GM19193 (cell line): ENCODE measurements at regions not wholly inside any gene's neighbourhood (a gene's known extent, or its start where the extent isn't known, plus 50 kb on each side); places are given as distances from the start of the nearest gene placed in this dataset.

Experiments
- POLR2A ChIP-seq: IDR thresholded peaks from 4 replicates; pipeline ENCODE4 v1.6.1; 2011; ENCODE audit not compliant: insufficient read depth, insufficient read length; ENCODE audit errors: extremely low read depth

DNA sequence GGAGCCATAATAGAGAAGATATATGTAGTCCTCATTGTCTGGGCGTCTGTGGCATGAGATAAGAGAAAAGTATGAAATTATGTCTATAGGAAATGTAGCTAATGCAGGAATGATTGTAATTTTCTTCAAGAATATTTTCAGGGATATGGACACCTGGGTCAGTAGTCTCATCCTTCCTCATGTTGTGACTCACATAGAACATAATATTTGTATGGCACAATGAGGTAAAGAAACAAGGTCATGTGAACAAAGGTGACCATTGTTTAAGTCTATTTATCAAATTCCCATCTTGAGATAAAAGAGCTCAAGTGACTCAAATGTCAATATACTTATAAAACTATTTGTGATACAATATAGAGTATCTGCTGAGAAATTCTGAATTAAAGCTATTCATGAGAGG is 345.5 kb upstream of the ROBO1 start:
- TF ChIP-seq POLR2A: no peak

GRCh38 chr3:80099559-80100066 is 331.8 kb upstream of the ROBO1 start:
- TF ChIP-seq POLR2A: no peak

DNA sequence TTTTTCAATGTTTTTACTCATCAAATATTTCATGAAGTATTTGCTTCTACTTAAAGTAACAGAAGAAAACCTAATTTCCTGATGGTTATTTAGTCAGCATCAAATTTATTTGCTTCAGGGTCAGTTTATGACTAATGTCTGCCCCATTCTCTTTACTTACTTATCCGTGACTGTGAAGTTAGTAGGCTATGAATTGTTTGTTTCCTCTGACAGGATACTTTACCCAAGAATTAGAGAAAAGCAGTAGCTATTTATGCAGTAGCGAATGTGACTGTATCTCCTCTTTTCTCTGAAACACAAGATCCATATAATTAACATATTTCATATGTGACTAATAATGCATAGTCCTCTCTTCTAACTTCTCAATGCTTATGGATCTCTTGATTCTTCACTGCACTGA is 329.9 kb upstream of the ROBO1 start:
- no peak for TF ChIP-seq POLR2A

DNA sequence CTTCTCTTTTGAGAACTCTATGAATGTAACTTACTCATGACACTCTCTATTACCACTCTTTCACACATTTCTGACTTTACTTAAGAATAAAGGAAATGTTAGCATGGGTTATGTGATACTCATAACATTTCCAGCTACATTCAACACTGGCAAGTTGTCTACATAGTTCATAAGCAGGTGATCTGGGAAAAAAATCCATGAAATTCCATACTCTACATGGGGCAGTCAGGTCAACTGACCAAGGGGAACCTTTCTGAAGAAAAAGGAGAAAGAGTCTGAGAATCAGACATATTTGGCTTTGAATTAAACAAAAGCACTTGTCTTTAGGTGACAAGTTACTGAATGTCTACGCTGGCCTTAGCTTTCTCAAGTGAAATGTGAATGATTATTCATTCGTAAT is 329.1 kb upstream of the ROBO1 start:
- no peak for TF ChIP-seq POLR2A

GRCh38 chr3:80094589-80094988 is 326.8 kb upstream of the ROBO1 start:
- TF ChIP-seq POLR2A: no peak

GRCh38 chr3:80087767-80088166 is 320.0 kb upstream of the ROBO1 start:
- TF ChIP-seq POLR2A: no peak

DNA sequence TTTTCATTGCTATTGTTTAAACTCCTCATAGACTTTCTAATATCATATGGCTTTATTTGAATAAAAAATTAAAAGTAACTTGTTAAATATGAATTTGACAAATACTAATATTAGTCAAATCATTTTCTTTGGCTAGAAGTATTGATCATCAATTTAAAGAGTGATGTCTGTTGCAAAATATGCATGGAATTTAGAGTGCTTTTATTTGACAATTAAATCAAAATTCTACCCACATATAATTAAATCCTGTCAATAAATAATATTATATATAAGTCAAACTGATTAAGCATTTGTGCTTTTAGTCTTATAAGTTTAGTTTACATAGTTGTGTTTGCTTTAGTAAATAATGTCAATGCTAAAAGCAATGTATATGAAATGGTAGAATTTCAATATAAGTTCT is 318.6 kb upstream of the ROBO1 start:
- TF ChIP-seq POLR2A: no peak

DNA sequence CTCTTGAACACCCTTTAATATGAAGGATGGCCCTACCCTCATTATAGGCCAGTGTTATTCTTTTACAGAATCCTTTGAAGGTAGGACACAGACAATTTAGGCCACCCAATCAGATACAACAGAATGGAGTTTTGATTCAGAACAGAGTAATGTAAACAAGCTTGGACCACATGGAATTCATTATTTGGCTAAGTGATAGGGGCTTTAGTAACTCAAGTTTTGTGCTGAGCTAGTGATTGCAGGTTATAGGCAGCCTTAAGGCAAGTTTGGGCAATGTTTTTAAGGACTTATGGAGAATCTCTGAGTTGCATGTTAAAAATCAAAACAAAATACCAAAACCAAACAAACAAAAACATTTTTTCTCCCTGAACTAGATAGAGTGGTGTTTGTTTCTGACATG is 312.1 kb upstream of the ROBO1 start:
- no peak for TF ChIP-seq POLR2A

GRCh38 chr3:80068459-80068858 is 300.7 kb upstream of the ROBO1 start:
- no peak for TF ChIP-seq POLR2A

DNA sequence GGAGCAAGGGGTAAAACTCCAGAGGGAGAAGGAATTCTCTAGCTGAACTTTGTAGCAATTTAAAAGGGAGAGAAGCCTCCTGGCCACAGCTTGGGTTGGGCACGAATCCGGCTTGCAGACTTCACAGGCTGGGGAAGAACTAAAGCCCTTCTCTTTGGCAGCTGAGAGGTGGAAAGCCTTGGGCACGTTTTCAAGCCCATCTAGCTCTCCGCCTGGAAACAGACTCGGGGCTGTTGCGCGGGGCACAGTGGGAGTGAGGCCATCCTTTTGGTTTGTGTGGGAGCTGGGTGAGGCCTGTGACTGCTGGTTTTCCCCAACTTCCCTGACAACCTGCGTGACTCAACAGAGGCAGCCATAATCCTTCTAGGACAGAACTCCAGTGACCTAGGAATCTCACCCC is 295.7 kb upstream of the ROBO1 start:
- no peak for TF ChIP-seq POLR2A

- TF ChIP-seq POLR2A: no peak
These were observed 292.9 kb upstream of the ROBO1 start for GRCh38 chr3:80060664-80061063.

- TF ChIP-seq POLR2A: no peak
These were observed 287.5 kb upstream of the ROBO1 start for GRCh38 chr3:80055306-80055705.

DNA sequence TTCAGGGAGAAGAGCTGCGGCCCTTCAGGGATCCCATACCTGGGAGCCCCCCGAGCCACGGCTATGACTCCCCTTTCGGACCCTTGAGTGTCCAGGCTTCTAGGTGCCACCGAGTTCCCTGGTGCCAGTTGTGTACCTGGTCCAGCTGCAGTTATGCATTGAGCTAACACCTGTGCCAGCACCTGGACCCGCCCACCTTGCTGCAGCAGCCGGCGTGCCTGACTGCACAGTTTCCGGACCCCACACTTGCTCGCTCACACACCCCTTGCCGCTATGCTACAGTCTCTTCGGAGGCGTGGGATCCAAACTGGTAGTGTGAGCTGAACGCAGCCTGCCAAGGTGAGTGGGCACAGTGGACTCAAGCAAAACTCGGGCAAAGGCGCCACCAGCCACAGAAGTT is 284.5 kb upstream of the ROBO1 start:
- no peak for TF ChIP-seq POLR2A

DNA sequence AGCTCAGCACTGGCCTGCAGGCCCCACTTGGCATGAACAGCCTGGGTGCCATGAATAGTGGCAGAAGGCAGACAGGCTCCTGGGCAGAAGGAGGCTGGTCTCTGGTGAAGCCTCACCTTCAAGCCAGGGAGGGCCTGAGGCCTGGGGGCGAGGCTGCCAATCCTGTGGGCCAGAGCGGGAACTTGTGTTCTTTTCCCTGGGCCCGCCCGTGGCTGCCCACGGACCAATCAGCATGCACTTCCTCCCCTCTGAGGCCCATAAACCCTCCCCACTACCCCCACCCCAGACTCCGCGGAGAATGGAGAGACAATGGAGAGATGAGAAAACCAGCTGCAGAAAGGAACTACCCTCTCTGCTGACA is 283.8 kb upstream of the ROBO1 start:
- TF ChIP-seq POLR2A: no peak

DNA sequence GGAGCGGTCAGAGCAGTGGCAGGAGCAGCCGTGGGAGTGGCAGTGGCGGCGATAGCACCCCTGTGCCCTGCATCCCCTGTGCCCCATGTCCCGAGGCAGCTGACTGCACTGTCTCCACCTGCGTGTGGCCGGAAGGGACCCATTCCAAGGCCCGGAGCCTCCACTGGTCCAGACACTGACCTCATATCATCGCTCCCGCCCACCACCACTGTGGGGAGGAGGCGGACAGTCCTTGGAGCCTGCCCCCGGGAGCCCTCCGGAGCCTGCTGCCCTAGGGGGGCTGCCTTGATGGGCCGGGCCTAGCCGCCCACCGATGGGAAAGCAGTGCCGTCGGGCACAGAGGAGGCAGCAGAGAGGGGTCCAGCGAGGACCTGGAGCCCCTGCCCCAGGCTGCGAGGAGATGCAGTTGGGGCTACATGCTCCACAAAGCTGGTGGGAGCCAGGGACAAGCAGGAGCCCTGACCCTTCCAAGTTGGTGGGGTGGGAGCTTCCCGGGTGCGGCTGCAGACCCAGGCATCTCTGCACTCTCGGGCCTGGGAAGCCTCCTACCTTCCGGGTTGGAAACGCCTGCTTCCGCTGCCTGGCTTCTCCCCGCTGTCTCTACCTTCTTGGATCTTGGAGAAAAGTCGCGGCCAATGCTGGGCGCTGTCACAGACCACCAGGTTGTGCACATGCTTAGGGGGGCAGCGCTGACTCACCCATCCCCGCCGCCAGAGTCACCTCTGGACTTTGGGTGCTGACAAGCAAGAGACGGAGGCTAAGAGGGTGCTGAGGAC is 283.2 kb upstream of the ROBO1 start:
- TF ChIP-seq POLR2A: no peak

DNA sequence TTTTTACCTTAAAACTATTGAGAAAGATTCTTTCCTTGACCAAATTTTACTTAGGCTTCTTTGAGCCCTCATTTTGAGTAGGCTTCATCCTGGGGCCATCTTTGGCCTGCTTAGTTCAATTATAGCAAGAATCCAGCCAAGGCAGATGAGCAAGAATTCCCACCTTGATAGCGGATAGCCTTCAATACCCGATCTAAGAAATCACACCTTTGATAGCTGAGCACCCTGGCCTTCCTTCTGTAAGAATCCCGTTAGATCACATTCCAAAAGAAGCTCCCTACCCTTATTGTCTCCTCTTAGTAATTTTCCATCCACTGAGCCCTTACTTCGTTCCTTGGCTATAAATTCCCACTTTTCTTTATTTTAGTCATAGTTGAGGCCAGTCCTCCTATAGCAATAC is 275.4 kb upstream of the ROBO1 start:
- no peak for TF ChIP-seq POLR2A

DNA sequence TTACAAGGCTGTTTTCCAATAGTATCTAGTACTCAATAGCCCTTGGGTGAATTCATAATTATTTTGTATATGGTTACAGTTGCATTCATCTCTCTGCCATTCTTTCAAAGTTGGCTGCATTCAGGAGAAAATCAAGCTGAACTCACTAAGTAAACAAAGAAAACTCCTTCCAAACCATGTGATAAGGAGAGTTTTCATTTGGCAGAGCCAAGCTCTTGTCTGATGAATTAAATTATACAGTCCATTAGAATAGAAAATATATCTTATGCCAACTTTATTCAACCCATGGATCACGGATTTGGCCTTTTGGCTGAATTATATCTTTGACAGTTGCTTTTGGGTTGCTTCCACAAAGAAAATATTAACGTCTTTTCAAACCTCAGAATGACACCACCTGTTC is 272.3 kb upstream of the ROBO1 start:
- TF ChIP-seq POLR2A: no peak
